ENCODE measurements at regions not wholly inside any gene's neighbourhood (a gene's known extent, or its start where the extent isn't known, plus 50 kb on each side); places are given as distances from the start of the nearest gene placed in this dataset.

DNA sequence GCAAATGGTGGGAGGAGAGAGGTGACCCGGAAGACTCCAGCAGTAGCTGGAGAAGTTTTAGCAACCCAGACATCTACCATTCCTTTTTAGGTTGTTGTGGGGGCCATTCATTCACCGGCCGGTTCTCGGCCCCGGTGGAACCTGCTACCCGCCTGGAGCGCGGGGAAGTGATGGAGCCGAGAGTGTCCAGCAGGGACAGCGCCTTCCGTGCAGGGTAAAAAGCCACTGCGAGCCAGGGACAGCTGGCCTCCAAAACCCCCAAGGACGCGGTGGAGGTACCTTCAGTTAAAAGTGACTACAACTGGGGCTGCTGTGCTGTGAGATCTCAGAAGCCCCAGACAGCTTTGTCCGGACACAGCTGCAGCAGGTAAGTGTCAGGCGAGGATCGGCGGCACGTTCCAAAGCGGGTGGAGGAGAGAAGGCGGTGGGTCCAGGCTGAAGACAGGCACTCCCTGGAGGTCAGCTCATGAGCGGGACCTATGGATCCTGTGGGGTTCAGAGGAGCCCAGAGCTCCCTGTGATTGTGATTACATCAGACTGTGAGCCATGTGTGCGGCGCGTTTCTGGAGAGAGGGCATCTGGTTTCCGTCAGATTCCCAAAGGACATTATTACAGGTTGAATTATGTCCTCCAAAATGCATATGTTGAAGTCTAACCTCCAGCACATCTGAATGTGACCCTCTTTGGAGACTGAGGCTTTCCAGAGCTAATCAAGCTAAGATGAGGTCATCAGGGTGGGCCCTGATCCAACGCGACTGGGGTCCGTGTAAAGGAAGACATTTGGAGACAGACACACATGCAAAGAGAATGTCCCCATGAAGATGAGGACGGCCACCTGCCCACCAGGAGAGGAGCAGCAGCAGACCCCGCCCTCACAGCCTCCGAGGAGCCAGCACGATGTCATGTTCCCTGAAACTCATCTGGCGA, 276.3 kb downstream of the EIPR1 start:
- no peak for TF ChIP-seq CTCF (IDR thresholded peaks at IDR 0.05; ENCODE audit: poor library complexity)
- TF ChIP-seq EZH2phosphoT487 (IDR thresholded peaks at IDR 0.05; ENCODE audit: low read depth, severe bottlenecking, unreplicated experiment) = no peak
